Mammary epithelial cell (primary cell): ENCODE measurements at regions not wholly inside any gene's neighbourhood (a gene's known extent, or its start where the extent isn't known, plus 50 kb on each side); places are given as distances from the start of the nearest gene placed in this dataset.

ENCODE experiments used
- EZH2 ChIP-seq: IDR thresholded peaks from 2 replicates; pipeline ENCODE4 v1.6.1; 2012; ENCODE audit warnings: low read length, inconsistent platforms, borderline replicate concordance
- TF ChIP-seq, protein P1 (sequence below), 2 donors: IDR thresholded peaks in 1 of 2; conservative IDR thresholded peaks in 1 of 2; 2 replicates each; pipeline ENCODE4 v1.5.1; 2011 to 2012; ENCODE audit warnings: inconsistent platforms in 2 of 2, low read length in 2 of 2, mild to moderate bottlenecking in 2 of 2, control low read depth in 1 of 2, low read depth in 1 of 2; ENCODE audit not compliant: insufficient read depth in 1 of 2; ENCODE audit errors: extremely low read depth in 1 of 2

DNA sequence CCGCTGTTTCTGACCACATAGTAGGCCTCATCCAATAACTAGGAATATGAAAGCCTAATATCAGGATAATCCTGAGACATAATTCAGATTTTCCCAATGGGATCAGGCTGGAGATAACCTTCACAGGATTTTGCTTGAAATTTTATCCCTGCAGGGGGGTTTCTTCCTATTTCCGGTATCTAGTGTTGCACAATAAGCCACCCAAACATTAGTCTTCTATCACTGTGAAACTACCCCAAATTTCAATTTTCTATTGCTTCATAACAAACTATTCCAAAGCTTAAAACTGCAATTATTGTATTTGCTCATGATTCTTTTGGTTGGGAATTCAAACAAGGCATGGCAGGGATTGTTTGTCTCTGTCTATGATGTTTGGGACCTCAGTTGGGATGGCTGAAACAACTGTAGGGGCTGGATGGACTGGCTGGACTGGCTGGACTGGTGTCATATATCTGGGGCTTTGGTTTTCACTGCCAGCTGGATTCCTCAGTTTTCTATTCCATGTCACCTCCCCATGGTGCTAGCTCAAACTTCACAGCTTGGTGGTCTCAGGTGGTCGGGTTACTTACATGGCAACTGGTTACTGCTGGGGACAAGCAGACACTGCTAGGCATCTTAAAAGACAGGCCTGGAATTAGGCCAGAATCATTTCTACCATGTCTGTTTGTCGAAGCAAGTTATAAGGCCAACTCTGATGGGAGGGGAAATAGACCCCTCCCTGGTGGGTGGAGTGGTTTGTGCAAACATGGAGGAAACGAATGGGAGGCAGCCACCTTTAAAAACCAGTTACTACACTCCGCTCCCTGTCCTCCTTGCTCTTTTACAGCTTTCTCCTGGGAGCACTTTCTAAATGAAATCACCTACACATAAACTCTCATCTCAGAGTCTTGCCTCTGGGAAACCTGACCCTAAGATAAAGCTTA is 88.2 kb upstream of the STT3B start:
- no peak for TF ChIP-seq EZH2
- TF ChIP-seq, protein P1, sequence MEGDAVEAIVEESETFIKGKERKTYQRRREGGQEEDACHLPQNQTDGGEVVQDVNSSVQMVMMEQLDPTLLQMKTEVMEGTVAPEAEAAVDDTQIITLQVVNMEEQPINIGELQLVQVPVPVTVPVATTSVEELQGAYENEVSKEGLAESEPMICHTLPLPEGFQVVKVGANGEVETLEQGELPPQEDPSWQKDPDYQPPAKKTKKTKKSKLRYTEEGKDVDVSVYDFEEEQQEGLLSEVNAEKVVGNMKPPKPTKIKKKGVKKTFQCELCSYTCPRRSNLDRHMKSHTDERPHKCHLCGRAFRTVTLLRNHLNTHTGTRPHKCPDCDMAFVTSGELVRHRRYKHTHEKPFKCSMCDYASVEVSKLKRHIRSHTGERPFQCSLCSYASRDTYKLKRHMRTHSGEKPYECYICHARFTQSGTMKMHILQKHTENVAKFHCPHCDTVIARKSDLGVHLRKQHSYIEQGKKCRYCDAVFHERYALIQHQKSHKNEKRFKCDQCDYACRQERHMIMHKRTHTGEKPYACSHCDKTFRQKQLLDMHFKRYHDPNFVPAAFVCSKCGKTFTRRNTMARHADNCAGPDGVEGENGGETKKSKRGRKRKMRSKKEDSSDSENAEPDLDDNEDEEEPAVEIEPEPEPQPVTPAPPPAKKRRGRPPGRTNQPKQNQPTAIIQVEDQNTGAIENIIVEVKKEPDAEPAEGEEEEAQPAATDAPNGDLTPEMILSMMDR (conservative IDR thresholded peaks at IDR 0.05 in 1 of 2, IDR thresholded peaks at IDR 0.05 in 1 of 2; ENCODE audit: extremely low read depth in 1 of 2, insufficient read depth in 1 of 2, low read depth in 1 of 2, low read length in 2 of 2): no peak
